OCI-M1 (cell line): ENCODE measurements at regions not wholly inside any gene's neighbourhood (a gene's known extent, or its start where the extent isn't known, plus 50 kb on each side); places are given as distances from the start of the nearest gene placed in this dataset.

Source experiments
- DNase-seq: peaks from one replicate; lab custom pipeline; 2025; lab: John Stamatoyannopoulos, UW

DNA sequence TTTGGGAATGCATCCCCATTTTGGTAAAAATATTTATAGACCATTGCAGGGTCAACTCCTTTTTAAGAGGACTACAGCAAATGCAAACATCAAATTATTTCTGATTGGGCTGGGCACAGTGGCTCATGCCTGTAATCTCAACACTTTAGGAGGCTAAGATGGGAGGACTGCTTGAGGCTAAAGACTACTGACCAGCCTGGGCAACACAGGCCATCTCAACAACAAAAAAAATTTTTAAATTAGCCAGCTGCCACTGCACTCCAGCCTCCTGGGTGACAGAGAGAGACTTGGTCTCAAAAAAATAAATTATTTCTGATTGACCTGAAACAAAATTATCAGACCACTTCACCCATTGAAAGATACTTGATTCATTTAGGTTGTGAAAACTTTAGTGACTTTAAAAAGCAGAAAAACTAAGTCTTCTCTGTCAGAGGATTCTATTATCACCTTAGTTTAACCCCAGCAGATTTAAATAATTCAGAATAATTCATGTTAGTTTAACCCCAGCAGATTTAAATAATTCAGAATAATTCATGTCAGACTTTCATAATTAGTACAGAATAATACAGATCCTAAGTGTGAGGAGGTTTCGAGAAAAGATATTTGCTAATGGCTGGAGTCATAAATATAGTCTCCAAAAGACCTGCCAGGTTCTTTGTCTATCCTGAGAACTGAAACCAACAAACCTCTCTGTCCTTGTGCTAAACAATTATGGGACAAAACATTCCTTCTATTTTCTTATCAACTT lies 183.6 kb upstream of the STT3B start:
- DNase-seq = no peak

DNA sequence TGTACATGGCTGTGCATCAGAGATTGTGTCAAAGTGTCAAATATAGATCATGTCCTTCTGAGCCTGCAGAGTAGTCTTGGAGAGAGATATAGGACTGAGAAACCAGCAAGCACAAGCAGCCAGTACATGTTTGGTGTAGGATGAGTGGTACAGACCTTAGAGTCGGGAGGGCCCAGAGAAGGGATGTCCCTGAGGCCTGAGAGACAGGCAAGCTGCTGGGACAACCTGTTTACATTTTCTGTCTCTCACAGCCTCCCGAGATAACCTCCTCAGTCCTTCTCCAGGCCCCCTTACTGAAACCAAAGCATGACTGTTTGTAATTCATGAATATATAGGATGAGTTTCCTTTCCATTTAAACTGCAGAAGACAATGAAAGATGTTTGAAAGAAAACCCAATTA lies 182.4 kb upstream of the STT3B start:
- DNase-seq = no peak

DNA sequence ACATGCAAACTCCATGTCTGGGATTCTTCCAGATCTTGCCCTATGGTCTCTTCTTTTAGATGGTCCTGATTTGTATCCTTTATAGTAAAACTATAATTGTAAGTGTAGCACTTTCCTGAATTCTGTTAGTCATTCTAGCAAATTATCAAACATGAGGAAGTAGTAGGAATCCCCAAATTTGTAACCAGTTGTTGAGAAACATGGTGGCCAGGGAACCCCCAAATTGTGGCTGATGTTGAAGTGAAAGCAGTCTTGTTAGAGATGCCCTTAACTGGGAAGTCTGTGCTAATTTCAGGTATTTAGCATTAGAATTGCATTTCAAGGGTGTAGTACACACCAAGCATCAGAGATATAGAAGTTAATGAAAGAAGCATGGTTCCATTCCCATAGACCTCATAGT lies 180.4 kb upstream of the STT3B start:
- no peak for DNase-seq

DNA sequence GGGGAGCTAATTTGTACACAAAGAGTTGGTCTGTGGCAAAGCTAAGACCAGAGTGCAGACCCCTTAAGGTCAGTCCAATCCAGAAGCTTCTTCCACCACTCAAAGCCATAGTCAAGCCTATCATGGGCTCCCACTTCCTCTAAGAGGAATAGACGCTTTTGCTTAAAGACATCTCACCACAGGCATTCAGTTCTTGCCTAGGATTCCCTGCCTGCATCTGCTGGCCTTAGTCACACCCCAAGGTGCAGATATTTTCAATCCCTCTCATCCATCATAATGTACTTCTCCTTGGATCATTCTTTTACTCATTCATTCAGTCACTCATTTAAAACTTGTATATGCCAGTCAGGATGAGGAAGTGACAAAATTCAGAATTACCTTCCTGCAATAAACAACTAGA lies 179.6 kb upstream of the STT3B start:
- no peak for DNase-seq

DNA sequence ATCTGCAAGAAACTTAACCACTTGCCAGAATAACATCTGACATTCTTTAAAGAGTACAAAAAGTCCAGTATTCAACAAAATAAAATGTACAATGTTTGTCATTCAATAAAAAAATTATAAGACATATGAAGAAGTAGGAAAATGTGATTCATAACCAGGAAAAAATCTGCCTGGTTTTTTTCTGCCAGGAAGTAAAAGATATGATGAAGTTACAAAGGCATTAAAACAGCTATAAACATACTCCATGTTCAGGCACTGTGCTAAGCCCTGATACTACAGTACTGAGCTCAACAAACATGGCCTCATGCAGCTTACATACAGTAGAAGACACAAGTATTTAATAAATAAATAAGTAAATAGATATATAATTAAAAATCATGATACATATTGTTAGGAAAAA lies 178.4 kb upstream of the STT3B start:
- no peak for DNase-seq

DNA sequence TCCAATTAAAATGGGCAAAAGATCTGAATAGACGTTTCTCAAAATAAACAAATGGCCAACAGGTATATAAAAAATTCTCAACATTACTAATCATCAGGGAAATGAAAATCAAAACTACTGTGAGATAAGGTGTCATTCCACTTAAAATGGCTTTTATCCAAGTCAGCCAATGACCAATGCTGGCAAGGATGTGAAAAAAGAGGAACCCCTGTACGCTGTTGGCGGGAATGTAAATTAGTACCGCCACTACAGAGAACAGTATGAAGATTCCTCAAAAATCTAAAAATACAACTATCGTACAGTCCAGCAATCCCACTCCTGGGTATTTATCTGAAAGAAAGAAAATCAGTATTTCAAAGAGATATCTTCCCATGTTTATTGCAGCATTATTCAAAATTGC lies 176.9 kb upstream of the STT3B start:
- no peak for DNase-seq

DNA sequence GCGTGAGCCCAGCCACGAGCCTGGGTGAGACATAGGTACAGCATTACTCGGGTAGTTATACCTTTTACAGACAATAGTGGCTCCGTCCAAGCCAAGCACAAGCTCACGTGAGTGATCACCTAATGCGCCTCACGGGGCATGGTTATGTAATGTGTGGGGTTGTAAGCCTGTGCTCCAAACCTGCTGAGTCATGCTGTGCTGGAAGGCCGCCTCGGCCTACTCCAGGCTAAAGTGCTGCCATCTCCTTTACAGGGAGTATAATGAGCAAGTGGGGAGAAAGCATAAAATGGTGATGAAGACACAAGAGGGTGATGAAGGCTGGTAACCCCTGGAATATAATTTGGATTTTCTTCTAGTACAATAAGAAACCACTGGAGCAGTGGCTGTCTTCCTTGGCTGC lies 175.8 kb upstream of the STT3B start:
- peak; percentile 4 for DNase-seq

DNA sequence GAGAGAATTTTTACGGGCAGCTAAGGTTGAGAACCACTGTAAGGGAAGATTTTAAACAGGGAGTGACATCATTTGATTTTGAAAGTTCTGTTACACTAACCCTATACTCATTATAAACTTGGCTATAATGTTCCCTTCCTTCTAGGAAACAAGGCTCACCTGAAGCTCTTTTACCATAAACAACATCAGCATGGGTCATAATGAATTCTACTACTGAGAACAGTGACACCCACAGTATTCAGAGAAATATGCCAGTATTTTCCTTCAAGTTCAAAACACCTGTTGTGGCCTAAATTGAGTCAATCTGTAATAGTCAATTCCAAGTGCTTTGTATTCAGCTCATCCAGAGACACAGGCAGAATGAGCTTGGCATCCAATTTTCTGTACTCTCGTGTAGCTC lies 175.3 kb upstream of the STT3B start:
- no peak for DNase-seq

DNA sequence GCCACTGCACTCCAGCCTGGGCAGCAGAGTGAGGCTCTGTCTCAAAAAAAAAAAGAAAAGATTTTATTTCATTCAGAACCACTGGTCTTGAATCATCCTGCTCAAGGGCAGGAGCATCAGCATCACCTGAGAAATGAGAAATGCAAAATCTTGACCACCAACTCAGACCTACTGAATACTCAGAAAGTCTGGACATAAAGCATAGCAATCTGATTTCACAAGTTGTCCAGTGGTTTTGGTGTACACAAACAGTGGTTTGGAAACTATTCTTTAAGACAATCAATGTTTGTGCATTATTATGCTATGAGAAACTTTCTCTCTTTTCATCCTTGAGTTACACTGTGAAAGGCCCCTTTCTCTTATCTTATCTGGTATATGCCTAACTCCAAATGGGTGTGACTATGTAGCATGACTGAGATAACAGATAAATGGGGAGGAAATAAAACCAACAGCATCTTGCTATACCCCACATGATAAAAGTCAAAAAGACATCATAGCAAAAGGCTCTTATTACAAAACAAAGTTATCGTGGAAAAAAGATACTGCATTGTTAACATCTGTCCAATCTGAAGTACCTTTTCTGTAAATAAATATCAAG lies 174.2 kb upstream of the STT3B start:
- DNase-seq = no peak

DNA sequence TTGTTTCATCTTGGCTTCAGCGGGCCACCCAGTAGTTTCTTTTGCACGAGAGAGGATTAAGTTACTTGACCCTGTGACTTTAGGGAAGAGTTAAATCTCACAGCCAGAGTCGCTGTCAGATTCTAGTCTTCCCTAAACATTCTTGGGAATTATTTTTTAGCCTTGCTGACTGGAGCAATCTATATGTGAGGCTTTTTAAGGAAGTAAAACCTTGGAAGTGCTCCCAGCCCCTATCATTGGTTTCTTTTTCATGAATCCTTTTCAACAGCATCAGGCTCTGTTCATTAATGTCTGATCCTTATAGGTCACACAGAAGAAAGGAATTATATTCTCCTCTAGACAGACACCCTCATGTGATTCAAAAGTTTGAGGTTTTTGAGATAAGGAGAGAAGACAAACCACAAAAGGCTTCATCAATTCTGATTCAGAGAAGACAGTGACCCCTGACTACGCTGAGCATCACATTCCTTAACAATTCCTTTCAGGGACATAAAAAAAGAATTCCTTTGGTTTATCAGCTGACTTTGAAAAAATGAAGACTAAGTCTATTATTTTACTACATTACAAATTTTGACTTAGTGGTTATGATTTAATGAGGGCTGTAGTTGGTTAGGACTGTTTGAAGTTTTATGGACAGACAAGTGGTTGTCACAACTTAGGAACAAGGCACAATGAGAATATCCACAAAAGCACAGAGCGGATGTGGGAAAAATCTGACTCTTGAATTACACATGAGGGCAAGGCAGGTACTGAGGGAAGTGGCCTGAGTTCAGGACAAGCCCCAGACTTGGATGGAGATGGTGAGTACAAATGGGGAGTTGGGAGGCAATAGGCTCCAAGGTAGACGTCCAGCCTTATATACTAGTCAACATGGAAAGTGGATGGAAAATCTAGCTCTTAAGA lies 171.1 kb upstream of the STT3B start:
- peak; percentile 15 for DNase-seq

DNA sequence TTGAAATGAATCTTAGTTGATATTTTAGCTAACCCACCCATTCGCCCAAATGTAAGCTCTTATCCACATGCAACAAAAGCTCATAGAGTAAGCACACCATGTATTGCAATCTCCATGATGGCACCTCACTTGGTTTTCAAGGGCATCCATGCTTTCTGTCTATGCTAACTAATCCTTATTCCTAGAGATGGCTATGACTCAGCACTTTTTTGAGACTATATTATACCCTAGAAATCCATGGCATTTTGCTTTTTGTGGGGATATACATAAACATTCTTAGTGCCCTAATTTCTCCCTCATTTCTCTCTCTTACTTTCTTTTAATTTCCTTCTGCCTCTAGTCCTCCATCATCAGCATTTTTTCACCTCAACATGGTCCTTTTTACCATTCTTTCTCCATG lies 168.5 kb upstream of the STT3B start:
- no peak for DNase-seq

DNA sequence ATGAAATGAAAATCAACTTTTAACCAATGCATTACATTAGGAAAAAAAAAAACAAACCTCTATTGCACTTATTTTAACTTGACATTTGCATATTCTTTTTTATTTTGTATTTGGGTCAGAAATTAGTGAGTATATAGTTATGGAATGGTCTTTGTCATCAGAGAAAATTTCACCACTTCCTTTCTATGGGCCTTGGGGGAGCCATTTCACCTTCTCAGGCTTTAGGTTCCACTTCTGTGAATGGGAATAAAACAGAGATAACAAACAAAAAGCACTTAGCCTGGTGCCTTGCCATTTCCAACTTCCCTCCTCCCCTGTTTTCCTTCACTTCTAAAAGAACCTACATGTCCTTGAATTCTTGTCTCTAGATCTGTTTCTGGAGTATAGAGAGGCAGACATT lies 168.0 kb upstream of the STT3B start:
- peak; percentile 25 for DNase-seq

DNA sequence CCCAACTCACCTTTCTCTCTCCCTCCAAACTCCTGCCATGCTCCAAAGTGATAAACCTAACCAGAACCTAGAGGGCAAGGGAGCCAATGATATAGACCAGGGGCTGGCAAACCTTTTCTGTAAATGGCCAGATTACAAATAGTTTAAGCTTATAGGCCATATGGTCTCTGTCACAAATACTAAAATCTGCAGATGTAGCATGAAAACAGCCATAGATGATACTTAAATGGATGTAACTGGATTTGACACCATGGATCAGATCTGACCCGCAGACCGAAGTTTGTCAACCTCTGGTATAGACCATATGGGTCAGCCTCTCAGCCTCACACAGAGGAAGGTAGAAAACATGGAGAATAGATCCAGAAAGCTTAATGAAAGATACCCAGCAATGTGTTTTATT lies 165.2 kb upstream of the STT3B start:
- no peak for DNase-seq

DNA sequence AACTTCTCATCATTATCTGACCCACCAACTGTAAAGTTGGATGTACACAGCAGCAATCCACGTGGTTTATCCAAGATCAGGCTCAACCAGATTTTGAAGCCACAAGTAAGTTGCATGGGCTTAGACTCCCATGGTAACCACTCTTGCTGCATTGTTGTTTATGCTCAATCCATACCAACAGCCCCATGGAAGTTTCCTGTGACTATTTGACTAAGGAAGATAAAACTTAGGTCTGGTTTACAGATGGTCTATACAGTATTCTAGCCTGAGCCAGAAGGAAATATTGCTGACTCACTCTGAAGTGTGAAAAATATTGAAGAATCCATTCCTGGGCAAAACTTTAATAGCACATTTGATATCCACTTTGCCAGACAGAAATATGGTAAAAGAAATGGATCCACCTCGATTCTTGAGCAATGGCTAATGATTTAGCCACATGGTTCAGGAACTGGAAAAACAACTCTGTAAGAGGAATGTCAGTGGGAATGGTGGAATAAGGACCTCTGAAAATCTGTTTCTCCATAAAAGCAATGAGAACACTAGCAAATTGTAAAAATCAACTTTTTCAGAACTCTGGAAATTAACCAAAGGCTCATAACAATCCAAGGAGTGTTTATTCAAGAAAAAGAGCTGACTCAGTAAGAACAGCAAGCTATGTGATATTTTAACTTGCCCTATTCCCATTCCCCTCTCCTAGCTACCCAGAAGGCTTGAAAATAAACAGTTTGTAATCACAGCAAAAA lies 162.9 kb upstream of the STT3B start:
- peak; percentile 7 for DNase-seq

DNA sequence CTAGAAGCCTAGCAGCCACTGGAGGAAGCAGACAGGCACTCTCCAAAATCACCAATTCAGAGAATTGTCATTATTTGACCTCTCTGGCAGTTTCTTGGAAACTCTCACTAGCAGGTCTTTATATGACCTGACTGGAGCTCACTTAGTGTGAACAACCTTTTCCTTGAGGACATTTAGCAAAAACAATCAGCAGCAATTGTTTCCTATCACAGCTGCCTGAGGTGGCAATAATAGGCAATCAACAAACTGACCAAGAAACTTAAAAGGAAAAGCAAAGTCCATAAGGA lies 162.4 kb upstream of the STT3B start:
- no peak for DNase-seq

DNA sequence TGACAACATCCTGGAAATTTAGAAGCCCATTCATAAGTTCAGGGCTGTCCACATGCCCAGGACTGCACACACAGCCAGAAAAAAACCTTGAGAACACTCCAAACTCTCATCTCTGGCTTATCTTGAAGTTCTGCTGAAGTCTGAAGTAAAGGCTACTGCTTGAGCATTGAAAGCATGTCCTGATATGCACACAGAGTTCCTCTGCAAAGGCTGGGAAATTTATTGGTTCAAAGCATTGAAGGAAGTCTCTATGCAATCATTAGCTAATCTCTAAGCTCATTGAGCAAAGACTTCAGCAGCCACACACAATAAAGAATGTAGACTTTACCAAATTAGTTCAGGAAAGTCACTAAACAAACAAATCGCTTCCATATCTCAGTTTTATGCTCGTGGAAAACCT lies 162.0 kb upstream of the STT3B start:
- DNase-seq = no peak

DNA sequence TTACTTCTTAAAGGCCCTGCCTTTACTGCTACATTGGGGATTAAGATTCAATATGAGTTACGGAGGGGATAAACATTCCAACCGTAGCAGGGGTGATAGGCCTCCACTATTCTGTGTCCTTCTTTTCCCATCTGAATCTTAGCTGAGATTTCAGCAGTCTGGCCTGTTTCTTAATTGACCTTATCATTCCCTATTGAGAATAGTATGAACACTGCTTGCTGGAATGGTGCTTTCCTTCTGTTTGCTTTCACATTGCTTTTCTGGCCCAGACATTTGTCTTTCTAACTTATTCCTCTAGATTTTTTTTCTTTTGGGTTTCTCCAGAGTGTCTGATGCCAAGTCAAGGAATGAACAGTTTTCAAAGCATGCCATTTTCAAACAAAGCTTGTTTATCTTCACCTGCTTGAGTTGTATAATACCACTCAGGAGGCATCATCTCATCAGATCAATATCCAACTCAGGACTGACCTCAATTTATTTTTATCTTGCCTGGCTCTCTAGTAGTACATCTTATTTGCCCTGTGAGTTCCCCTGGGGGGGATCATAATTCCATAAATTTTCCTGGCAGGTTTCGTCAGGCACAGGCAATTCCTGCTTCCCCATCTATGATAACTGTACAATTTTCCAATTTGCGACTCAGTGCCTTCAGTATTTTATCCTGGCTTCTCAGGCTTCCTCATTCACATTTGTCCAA lies 161.1 kb upstream of the STT3B start:
- DNase-seq = no peak

DNA sequence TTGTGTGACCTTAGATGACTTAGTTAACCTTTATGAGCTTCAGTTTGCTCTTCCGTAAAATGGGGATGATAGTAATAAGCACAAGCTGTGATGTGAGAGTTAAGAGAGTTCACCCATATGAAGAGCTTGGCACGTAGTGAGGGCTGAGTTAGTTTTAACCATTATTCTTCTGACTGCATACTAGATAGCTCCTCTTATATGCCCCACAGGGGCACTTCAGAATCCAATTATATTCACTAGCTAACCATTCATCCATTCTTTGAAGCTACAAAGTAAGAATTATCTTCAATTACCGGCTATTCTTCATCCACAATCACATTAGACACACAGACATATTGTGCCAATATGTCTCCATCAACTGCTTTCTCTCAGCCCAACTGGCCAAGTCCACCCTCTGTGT lies 159.0 kb upstream of the STT3B start:
- no peak for DNase-seq

DNA sequence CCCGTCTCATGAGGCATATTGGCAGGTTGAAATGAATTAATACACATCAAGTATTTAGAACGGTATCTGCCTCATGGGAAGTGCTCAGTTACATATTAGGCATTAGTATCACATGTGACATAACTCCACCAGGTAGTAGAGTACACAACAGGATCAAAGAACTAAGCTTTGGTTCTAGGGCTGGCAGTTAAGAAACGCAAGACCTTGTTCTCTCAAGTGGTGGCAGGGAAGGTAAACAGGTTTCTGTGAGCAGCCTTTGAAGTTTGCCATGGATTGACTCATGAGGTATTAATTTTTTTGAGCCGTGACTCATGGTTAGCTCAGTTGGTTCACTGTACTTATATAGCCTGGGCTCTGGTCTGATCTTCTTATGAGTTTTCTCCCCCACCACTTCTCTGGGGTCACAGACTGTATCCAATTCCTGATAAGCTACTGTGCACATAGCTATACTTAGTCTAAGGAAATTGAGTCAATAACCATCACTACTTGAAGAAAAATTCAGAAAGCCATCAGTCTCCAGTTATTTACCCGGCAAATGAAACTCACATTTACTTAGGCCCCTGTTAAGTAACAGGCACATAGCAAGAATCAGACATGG lies 155.6 kb upstream of the STT3B start:
- no peak for DNase-seq

DNA sequence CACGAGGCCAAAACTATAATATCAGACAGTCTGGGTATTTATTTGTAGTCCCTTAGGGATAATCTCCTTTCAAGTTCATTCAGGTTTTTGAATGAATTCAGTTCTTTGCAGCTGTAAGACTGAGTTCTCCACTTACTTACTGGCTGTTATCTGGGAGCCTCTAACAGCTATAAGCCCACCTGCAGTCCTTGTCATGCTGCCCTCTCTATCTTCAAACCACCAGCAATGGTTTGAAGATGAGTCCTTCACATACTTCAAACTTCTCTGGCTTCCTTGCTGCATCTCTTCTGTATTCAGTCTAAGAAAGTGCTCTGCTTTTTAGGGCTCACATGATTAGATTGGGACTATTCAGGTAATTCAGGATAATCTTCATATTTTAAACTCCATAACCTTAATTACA lies 154.5 kb upstream of the STT3B start:
- no peak for DNase-seq

DNA sequence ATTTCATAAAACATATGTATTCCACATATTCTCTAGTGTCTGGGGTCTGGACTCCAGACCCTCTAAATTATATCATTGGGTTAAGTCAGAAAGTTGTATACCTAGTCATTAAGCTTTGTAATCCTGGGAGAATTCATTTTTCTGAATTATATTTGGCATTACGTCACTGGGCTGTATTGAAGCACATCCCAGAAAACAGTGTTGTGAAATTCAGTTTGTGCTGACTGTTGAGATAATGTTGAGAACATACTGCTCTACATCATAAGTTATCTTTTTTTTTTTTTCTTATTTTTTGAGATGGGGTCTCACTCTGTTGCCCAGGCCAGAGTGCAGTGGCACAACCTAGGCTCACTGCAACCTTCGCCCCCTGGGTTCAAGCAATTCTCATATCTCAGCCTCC lies 153.1 kb upstream of the STT3B start:
- no peak for DNase-seq

DNA sequence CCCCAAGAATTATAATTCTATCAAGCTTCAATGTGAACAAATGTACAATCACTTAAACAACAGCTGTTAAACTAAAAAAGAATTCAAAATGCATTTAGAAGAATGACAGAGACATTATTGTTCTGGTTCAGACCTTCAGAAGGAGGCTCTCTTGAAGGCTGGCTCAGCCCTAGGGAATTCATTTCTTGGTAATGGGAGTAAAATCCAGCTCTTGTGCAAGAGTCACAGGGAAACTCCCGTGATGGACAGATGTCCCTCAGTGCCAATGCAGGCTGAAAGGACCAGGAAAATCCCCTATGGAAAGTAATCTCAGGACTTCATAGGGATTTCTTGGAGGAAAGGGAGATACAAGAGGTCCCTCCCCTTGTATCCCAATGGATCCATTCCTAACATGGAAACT lies 149.9 kb upstream of the STT3B start:
- DNase-seq = no peak
